ENCODE measurements at regions not wholly inside any gene's neighbourhood (a gene's known extent, or its start where the extent isn't known, plus 50 kb on each side); places are given as distances from the start of the nearest gene placed in this dataset.

GRCh38 chr6:109222848-109223247 lies 127.5 kb downstream of the CEP57L1 start:
- TF ChIP-seq POLR2AphosphoS5 (IDR thresholded peaks at IDR 0.05; ENCODE audit: low read depth, low read length) (no peak), POLR2A (IDR thresholded peaks at IDR 0.05; ENCODE audit: low read depth, low read length) (no peak)

Data from GM12892 (cell line).